Breast epithelium (tissue), 3 donors: ENCODE measurements at regions not wholly inside any gene's neighbourhood (a gene's known extent, or its start where the extent isn't known, plus 50 kb on each side); places are given as distances from the start of the nearest gene placed in this dataset.

ENCODE experiments used
- POLR2A ChIP-seq: fragments of 450-650 bp; IDR thresholded peaks from one replicate; pipeline ENCODE4 v1.6.1; 2016; ENCODE audit warnings: antibody characterized with exemption, mild to moderate bottlenecking, moderate library complexity
- TF ChIP-seq, protein P1 (sequence below), 3 donors: fragments of 450-650 bp; IDR thresholded peaks; one replicate each; pipeline ENCODE4 v1.5.1; 2016 to 2017; ENCODE audit warnings: antibody characterized with exemption in 3 of 3, mild to moderate bottlenecking in 3 of 3, moderate library complexity in 3 of 3

DNA sequence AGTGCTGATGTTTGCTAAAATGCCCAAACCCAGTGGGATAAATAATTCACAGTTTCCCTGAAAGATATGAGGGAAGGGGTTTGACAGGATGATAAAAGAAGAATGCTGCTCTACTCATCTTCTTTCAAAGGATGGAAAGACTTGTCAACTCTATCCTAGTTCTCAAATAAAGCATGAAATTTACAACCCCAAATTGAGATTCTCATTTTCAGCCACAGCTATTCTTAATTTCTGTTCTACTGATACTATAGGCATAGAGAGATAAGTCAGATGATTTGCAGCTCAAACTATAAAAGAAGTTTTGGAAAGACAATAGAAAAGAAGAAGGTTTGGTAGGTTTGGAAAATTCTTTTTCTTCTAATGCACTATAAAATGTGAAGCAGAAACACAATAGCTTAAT is 542.6 kb downstream of the CSNK1G3 start:
- TF ChIP-seq, protein P1, sequence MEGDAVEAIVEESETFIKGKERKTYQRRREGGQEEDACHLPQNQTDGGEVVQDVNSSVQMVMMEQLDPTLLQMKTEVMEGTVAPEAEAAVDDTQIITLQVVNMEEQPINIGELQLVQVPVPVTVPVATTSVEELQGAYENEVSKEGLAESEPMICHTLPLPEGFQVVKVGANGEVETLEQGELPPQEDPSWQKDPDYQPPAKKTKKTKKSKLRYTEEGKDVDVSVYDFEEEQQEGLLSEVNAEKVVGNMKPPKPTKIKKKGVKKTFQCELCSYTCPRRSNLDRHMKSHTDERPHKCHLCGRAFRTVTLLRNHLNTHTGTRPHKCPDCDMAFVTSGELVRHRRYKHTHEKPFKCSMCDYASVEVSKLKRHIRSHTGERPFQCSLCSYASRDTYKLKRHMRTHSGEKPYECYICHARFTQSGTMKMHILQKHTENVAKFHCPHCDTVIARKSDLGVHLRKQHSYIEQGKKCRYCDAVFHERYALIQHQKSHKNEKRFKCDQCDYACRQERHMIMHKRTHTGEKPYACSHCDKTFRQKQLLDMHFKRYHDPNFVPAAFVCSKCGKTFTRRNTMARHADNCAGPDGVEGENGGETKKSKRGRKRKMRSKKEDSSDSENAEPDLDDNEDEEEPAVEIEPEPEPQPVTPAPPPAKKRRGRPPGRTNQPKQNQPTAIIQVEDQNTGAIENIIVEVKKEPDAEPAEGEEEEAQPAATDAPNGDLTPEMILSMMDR (IDR thresholded peaks at IDR 0.05), result no peak
- TF ChIP-seq POLR2A, result no peak
